Coronary artery (tissue), 2 donors: ENCODE measurements at regions not wholly inside any gene's neighbourhood (a gene's known extent, or its start where the extent isn't known, plus 50 kb on each side); places are given as distances from the start of the nearest gene placed in this dataset.

Experiments used
- DNase-seq: peaks from one replicate; pipeline ENCODE4 v3.0.0-alpha.2; 2017; ENCODE audit warnings: low spot score
- H3K27ac ChIP-seq, 2 donors: fragments of 200-600 bp; sonication (generic); one replicate each; pipeline ENCODE4 v1.5.1; 2016 to 2019
- H3K4me3 ChIP-seq: fragments of 200-600 bp; sonication (generic); 2 replicates; pipeline ENCODE4 v1.5.1; 2016; ENCODE audit warnings: mild to moderate bottlenecking, moderate library complexity
- CTCF ChIP-seq: fragments of 200-600 bp; sonication (generic); IDR thresholded peaks from one replicate; pipeline ENCODE4 v1.5.1; 2019; ENCODE audit warnings: antibody characterized with exemption

DNA sequence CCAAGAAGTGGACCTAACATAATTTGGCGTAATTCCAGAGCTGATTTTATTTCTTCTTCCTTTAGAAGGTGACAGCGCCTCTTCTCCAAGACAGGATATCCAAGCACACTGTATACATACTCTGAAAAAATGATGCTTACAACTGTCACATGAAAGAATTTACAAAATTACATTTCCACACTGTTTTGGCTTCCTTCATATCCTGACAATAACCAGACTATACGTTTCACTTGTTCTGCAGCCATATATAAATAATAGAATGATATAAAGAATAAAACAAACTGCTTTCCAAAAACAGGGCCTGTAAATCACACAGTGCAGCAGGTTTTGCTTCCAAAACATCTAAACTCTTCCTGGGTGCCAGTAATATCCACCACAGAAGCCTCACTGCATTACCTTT lies 141.6 kb downstream of the FBXO8 start:
- DNase-seq, result no peak
- H3K27ac ChIP-seq, result no peak overlapping the region
- no peak overlapping the region for H3K4me3 ChIP-seq
- no peak for TF ChIP-seq CTCF

DNA sequence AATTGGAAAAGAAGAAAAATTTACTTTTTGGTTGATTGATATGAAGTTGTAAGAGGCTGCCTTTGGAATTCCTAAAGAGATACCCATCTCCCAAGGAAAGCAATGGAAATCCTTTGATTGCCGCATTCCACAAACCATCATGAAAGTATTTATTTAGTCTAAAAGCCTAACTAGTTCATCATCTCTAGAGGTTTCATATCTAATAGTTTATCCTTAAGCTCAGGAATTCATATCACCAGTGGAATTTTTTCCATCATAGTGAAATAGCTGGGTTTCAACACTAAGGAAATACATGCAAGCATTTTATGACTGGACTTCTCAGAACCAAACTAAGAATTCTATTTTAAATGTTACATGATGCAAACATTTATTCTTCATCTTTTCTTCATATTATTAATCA lies 144.9 kb downstream of the FBXO8 start:
- no peak for TF ChIP-seq CTCF

GRCh38 chr4:174137698-174138097 lies 145.8 kb downstream of the FBXO8 start:
- H3K4me3 ChIP-seq, result no peak overlapping the region
- DNase-seq, result no peak
- H3K27ac ChIP-seq, result no peak overlapping the region
- no peak for TF ChIP-seq CTCF

More for the DNA sequence above, 144.9 kb downstream of the FBXO8 start:
- no peak for DNase-seq
- no peak overlapping the region for H3K4me3 ChIP-seq
- H3K27ac ChIP-seq, result no peak overlapping the region

DNA sequence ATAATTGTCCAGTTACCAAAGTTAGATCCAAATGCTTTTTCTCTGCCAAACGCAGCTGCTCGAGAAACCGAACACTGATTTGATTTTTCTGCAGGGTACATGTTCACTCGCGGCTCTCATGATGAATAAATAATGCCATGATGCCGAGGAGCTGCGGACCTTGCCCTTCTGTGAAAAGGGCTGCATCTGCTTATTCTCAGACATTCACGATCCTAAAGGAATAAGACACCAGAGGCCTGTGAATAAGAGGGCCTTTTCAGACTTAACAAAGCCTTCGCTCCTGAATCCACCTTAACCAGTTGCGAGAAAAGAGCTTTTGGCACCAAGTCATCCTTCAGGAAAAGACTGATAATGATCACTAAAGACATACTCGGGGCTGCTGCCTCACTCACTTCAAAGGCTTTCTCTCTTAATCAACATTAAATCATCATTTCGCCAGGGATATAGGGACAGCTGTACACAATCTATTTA lies 147.5 kb downstream of the FBXO8 start:
- TF ChIP-seq CTCF, result no peak
- Histone ChIP-seq H3K4me3 (peak overlapping the region; percentile 63), H3K27ac (peak overlapping the region in 1 of 2 donors; percentile 26)
- no peak for DNase-seq

- Histone ChIP-seq H3K4me3 (peak overlapping the region; percentile 63), H3K27ac (no peak overlapping the region)
- no peak for TF ChIP-seq CTCF
- DNase-seq, result no peak
Measured at GRCh38 chr4:174135530-174135929, 147.9 kb downstream of the FBXO8 start.

GRCh38 chr4:174134361-174134760 lies 149.1 kb downstream of the FBXO8 start:
- H3K27ac ChIP-seq, result no peak overlapping the region
- TF ChIP-seq CTCF, result no peak
- no peak for DNase-seq
- H3K4me3 ChIP-seq, result peak overlapping the region; percentile 2

- TF ChIP-seq CTCF, result no peak
- H3K4me3 ChIP-seq, result no peak overlapping the region
- no peak overlapping the region for H3K27ac ChIP-seq
- DNase-seq, result no peak
Measured at GRCh38 chr4:174133551-174133950, 149.9 kb downstream of the FBXO8 start.
